Neural cell (in vitro differentiated cells): ENCODE measurements at regions not wholly inside any gene's neighbourhood (a gene's known extent, or its start where the extent isn't known, plus 50 kb on each side); places are given as distances from the start of the nearest gene placed in this dataset.
A peak's percentile ranks its signal among the peaks of the same experiment; 100 is the strongest.

Experiments
- EP300 ChIP-seq: fragments of 450-650 bp; conservative IDR thresholded peaks from 2 replicates; pipeline ENCODE4 v1.6.1; 2014; ENCODE audit warnings: antibody characterized with exemption, mild to moderate bottlenecking, moderate library complexity; ENCODE audit not compliant: poor library complexity, severe bottlenecking
- EZH2 ChIP-seq: fragments of 200-600, 300-800 bp; shearing (Covaris generic), sonication (generic); IDR thresholded peaks from 2 replicates; pipeline ENCODE4 v1.6.1; 2014; ENCODE audit warnings: antibody characterized with exemption, low read length, borderline replicate concordance, mild to moderate bottlenecking; ENCODE audit not compliant: insufficient read depth, poor library complexity, severe bottlenecking
- MXI1 ChIP-seq: fragments of 450-650 bp; conservative IDR thresholded peaks from 2 replicates; pipeline ENCODE4 v1.6.1; 2014; ENCODE audit warnings: antibody characterized with exemption, mild to moderate bottlenecking; ENCODE audit not compliant: poor library complexity, severe bottlenecking
- POLR2AphosphoS5 ChIP-seq: IDR thresholded peaks from 2 replicates; pipeline ENCODE4 v1.6.1; 2012
- RAD21 ChIP-seq: fragments of 450-650 bp; conservative IDR thresholded peaks from 2 replicates; pipeline ENCODE4 v1.6.1; 2014; ENCODE audit warnings: antibody characterized with exemption, mild to moderate bottlenecking, moderate library complexity
- REST ChIP-seq: IDR thresholded peaks from 2 replicates; pipeline ENCODE4 v1.6.1; 2012; ENCODE audit warnings: borderline replicate concordance
- SMC3 ChIP-seq: fragments of 450-650 bp; conservative IDR thresholded peaks from 2 replicates; pipeline ENCODE4 v1.6.1; 2014; ENCODE audit warnings: antibody characterized with exemption, mild to moderate bottlenecking, moderate library complexity; ENCODE audit not compliant: poor library complexity
- TAF1 ChIP-seq: IDR thresholded peaks from 2 replicates; pipeline ENCODE4 v1.6.1; 2012; ENCODE audit warnings: low read depth
- TF ChIP-seq, protein P1 (sequence below): fragments of 450-650 bp; IDR thresholded peaks from 2 replicates; pipeline ENCODE4 v1.5.1; 2014; ENCODE audit warnings: antibody characterized with exemption, mild to moderate bottlenecking, moderate library complexity; ENCODE audit not compliant: poor library complexity, severe bottlenecking

- TF ChIP-seq, protein P1, sequence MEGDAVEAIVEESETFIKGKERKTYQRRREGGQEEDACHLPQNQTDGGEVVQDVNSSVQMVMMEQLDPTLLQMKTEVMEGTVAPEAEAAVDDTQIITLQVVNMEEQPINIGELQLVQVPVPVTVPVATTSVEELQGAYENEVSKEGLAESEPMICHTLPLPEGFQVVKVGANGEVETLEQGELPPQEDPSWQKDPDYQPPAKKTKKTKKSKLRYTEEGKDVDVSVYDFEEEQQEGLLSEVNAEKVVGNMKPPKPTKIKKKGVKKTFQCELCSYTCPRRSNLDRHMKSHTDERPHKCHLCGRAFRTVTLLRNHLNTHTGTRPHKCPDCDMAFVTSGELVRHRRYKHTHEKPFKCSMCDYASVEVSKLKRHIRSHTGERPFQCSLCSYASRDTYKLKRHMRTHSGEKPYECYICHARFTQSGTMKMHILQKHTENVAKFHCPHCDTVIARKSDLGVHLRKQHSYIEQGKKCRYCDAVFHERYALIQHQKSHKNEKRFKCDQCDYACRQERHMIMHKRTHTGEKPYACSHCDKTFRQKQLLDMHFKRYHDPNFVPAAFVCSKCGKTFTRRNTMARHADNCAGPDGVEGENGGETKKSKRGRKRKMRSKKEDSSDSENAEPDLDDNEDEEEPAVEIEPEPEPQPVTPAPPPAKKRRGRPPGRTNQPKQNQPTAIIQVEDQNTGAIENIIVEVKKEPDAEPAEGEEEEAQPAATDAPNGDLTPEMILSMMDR = no peak
- TF ChIP-seq REST = no peak
- no peak for TF ChIP-seq SMC3
- no peak for TF ChIP-seq EZH2
- peak; percentile 47 for TF ChIP-seq EP300
- peak; percentile 37 for TF ChIP-seq POLR2AphosphoS5
- no peak for TF ChIP-seq TAF1
- TF ChIP-seq RAD21 = no peak
- no peak for TF ChIP-seq MXI1
Measured at GRCh38 chr5:105453216-105453807, 1890.7 kb upstream of the NUDT12 start.
